GM21576 (cell line): ENCODE measurements at regions not wholly inside any gene's neighbourhood (a gene's known extent, or its start where the extent isn't known, plus 50 kb on each side); places are given as distances from the start of the nearest gene placed in this dataset.
"Not testable (repeated sequence)": the region's sequence is repeated elsewhere in the genome, so short reads cannot be mapped to it uniquely, and the experiment has no call there.

ENCODE experiments used
- ATAC-seq: cut with Tn5 transposase; IDR thresholded peaks from one replicate; pipeline ENCODE4 v1.9.1; 2021; ENCODE audit warnings: mild to moderate bottlenecking, moderate library complexity; ENCODE audit not compliant: unreplicated experiment

- ATAC-seq = no peak
These were observed 165.9 kb downstream of the NRN1 start for GRCh38 chr6:5840734-5841390.

- no peak for ATAC-seq
These were observed 167.9 kb downstream of the NRN1 start for GRCh38 chr6:5838656-5839396.

GRCh38 chr6:5837323-5837722 lies 169.4 kb downstream of the NRN1 start:
- no peak for ATAC-seq

- not testable (repeated sequence) for ATAC-seq
These were observed 170.1 kb downstream of the NRN1 start for GRCh38 chr6:5836597-5836996.

GRCh38 chr6:5833120-5833519 lies 173.6 kb downstream of the NRN1 start:
- ATAC-seq = no peak

- ATAC-seq = no peak
These were observed 174.1 kb downstream of the NRN1 start for GRCh38 chr6:5832668-5833067.

GRCh38 chr6:5831219-5831862 lies 175.4 kb downstream of the NRN1 start:
- peak; percentile 82 for ATAC-seq

- ATAC-seq = no peak
These were observed 178.4 kb downstream of the NRN1 start for GRCh38 chr6:5828296-5828695.

GRCh38 chr6:5827056-5827904 lies 179.4 kb downstream of the NRN1 start:
- ATAC-seq = no peak

- ATAC-seq = not testable (repeated sequence)
These were observed 182.2 kb downstream of the NRN1 start for GRCh38 chr6:5824382-5824983.
